K562 (cell line): ENCODE measurements at regions not wholly inside any gene's neighbourhood (a gene's known extent, or its start where the extent isn't known, plus 50 kb on each side); places are given as distances from the start of the nearest gene placed in this dataset.

Experiments
- ARID3A ChIP-seq: IDR thresholded peaks from 2 replicates; pipeline ENCODE4 v1.6.1; 2012; ENCODE audit warnings: low read depth, low read length, improper control_type of control experiment, borderline replicate concordance
- DDX20 ChIP-seq: fragments of 450-650 bp; IDR thresholded peaks from 2 replicates; pipeline ENCODE4 v1.6.1; 2016; ENCODE audit warnings: missing genetic modification characterization, low read depth, mild to moderate bottlenecking, missing compliant biosample characterization, moderate library complexity
- DPF2 ChIP-seq: fragments of 450-650 bp; IDR thresholded peaks from 2 replicates; pipeline ENCODE4 v1.6.1; 2016
- E4F1 ChIP-seq: fragments of 250-450 bp; sonication (Bioruptor Pico); IDR thresholded peaks from 2 replicates; pipeline ENCODE4 v1.5.0; 2021; ENCODE audit warnings: mild to moderate bottlenecking, borderline replicate concordance
- ESRRA ChIP-seq: fragments of 450-650 bp; IDR thresholded peaks from 2 replicates; pipeline ENCODE4 v1.6.1; 2014; ENCODE audit warnings: low read depth, mild to moderate bottlenecking, moderate library complexity, borderline replicate concordance
- FOXO4 ChIP-seq: fragments of 450-650 bp; formaldehyde crosslinking; IDR thresholded peaks from 2 replicates; pipeline ENCODE4 v1.4.0; 2020; ENCODE audit warnings: mild to moderate bottlenecking, moderate library complexity
- NUFIP1 ChIP-seq: fragments of 450-650 bp; IDR thresholded peaks from 2 replicates; pipeline ENCODE4 v1.6.1; 2018; ENCODE audit not compliant: partially characterized antibody
- PYGO2 ChIP-seq: fragments of 450-650 bp; IDR thresholded peaks from 2 replicates; pipeline ENCODE4 v1.6.1; 2016; ENCODE audit warnings: mild to moderate bottlenecking, missing genetic modification characterization, moderate library complexity, missing compliant biosample characterization
- RBM25 ChIP-seq: fragments of 200-400 bp; formaldehyde crosslinking; IDR thresholded peaks from 2 replicates; pipeline ENCODE4 v1.6.1; 2018; ENCODE audit warnings: low read length, low read depth, moderate library complexity; ENCODE audit not compliant: severe bottlenecking
- RCOR1 ChIP-seq, 2 experiments: IDR thresholded peaks; 2 replicates each; pipeline ENCODE4 v1.6.1; 2012; ENCODE audit warnings: low read depth in 2 of 2, low read length in 2 of 2, borderline replicate concordance in 1 of 2, improper control_type of control experiment in 1 of 2
- RNF2 ChIP-seq: sonication (generic); IDR thresholded peaks from 2 replicates; pipeline ENCODE4 v1.6.1; 2016
- TAL1 ChIP-seq: fragments of 450-650 bp; IDR thresholded peaks from 2 replicates; pipeline ENCODE4 v1.6.1; 2016; ENCODE audit warnings: mild to moderate bottlenecking
- ZNF449 ChIP-seq: fragments of 250-450 bp; sonication (Bioruptor Pico); IDR thresholded peaks from 2 replicates; pipeline ENCODE4 v1.8.0; 2022; ENCODE audit warnings: moderate library complexity, mild to moderate bottlenecking, inconsistent platforms
- ZNF551 ChIP-seq: fragments of 250-450 bp; sonication (Bioruptor Pico); IDR thresholded peaks from 2 replicates; pipeline ENCODE4 v1.5.0; 2021; ENCODE audit warnings: mild to moderate bottlenecking, moderate library complexity
- TF ChIP-seq, protein P1 (sequence below), 2 experiments: fragments of 200-800 bp in 1 of 2; sonication (Bioruptor generic) in 1 of 2; sonication (generic) in 1 of 2; formaldehyde crosslinking in 1 of 2; IDR thresholded peaks in 1 of 2; conservative IDR thresholded peaks in 1 of 2; 2 replicates each; pipeline versions ENCODE4 v1.5.0 to v1.6.1; 2016 to 2020; ENCODE audit warnings: missing compliant biosample characterization in 1 of 2, missing genetic modification characterization in 1 of 2, missing genetic modification reagents in 1 of 2
- TF ChIP-seq, protein P2 (sequence below): fragments of 250-450 bp; sonication (Bioruptor Pico); IDR thresholded peaks from 2 replicates; pipeline ENCODE4 v1.5.0; 2021

GRCh38 chr1:99535470-99536164, 110.3 kb upstream of the PALMD start (continued):
- TF ChIP-seq, protein P1, sequence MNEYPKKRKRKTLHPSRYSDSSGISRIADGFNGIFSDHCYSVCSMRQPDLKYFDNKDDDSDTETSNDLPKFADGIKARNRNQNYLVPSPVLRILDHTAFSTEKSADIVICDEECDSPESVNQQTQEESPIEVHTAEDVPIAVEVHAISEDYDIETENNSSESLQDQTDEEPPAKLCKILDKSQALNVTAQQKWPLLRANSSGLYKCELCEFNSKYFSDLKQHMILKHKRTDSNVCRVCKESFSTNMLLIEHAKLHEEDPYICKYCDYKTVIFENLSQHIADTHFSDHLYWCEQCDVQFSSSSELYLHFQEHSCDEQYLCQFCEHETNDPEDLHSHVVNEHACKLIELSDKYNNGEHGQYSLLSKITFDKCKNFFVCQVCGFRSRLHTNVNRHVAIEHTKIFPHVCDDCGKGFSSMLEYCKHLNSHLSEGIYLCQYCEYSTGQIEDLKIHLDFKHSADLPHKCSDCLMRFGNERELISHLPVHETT (CRISPR knock-in tag; conservative IDR thresholded peaks at IDR 0.05 in 1 of 2, IDR thresholded peaks at IDR 0.05 in 1 of 2), result peak in 1 of 2 experiments; percentile 31; a peak in 1 of 4 replicates
- TF ChIP-seq RBM25, result no peak
- TF ChIP-seq ARID3A, result no peak
- TF ChIP-seq TAL1, result no peak
- TF ChIP-seq RCOR1 (IDR thresholded peaks at IDR 0.05; ENCODE audit: borderline replicate concordance in 1 of 2, low read depth in 2 of 2, low read length in 2 of 2), result no peak
- TF ChIP-seq NUFIP1, result no peak
- 0 out of 2 replicates have a peak, but pooled peaks have one; percentile 34 for TF ChIP-seq DPF2
- TF ChIP-seq PYGO2 (tag), result peak; percentile 84
- TF ChIP-seq, protein P2, sequence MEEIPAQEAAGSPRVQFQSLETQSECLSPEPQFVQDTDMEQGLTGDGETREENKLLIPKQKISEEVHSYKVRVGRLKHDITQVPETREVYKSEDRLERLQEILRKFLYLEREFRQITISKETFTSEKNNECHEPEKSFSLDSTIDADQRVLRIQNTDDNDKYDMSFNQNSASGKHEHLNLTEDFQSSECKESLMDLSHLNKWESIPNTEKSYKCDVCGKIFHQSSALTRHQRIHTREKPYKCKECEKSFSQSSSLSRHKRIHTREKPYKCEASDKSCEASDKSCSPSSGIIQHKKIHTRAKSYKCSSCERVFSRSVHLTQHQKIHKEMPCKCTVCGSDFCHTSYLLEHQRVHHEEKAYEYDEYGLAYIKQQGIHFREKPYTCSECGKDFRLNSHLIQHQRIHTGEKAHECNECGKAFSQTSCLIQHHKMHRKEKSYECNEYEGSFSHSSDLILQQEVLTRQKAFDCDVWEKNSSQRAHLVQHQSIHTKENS (CRISPR knock-in tag), result no peak
- no peak for TF ChIP-seq ZNF551 (CRISPR knock-in tag)
- TF ChIP-seq RNF2, result no peak
- no peak for TF ChIP-seq ESRRA
- peak; percentile 94 for TF ChIP-seq DDX20 (tag)
- peak; percentile 60; the same call in 1 of the 2 replicates for TF ChIP-seq ZNF449 (CRISPR knock-in tag)
- no peak for TF ChIP-seq FOXO4 (CRISPR knock-in tag)
- no peak for TF ChIP-seq E4F1 (CRISPR knock-in tag)
